Loucy (cell line): ENCODE measurements at regions not wholly inside any gene's neighbourhood (a gene's known extent, or its start where the extent isn't known, plus 50 kb on each side); places are given as distances from the start of the nearest gene placed in this dataset.

Experiments used
- EZH2phosphoT487 ChIP-seq: fragments of 200-600 bp; IDR thresholded peaks from 2 replicates; pipeline ENCODE4 v1.6.1; 2018; ENCODE audit warnings: antibody characterized with exemption, mild to moderate bottlenecking, moderate library complexity, borderline replicate concordance
- TF ChIP-seq, protein P1 (sequence below): fragments of 200-600 bp; sonication (generic); conservative IDR thresholded peaks from 2 replicates; pipeline ENCODE4 v1.5.1; 2014; ENCODE audit warnings: mild to moderate bottlenecking, antibody characterized with exemption, low read length

GRCh38 chr1:50272912-50273311, 150.3 kb downstream of the DMRTA2 start:
- TF ChIP-seq, protein P1, sequence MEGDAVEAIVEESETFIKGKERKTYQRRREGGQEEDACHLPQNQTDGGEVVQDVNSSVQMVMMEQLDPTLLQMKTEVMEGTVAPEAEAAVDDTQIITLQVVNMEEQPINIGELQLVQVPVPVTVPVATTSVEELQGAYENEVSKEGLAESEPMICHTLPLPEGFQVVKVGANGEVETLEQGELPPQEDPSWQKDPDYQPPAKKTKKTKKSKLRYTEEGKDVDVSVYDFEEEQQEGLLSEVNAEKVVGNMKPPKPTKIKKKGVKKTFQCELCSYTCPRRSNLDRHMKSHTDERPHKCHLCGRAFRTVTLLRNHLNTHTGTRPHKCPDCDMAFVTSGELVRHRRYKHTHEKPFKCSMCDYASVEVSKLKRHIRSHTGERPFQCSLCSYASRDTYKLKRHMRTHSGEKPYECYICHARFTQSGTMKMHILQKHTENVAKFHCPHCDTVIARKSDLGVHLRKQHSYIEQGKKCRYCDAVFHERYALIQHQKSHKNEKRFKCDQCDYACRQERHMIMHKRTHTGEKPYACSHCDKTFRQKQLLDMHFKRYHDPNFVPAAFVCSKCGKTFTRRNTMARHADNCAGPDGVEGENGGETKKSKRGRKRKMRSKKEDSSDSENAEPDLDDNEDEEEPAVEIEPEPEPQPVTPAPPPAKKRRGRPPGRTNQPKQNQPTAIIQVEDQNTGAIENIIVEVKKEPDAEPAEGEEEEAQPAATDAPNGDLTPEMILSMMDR, result no peak
- TF ChIP-seq EZH2phosphoT487, result no peak
